Immature natural killer cell (primary cell): ENCODE measurements at regions not wholly inside any gene's neighbourhood (a gene's known extent, or its start where the extent isn't known, plus 50 kb on each side); places are given as distances from the start of the nearest gene placed in this dataset.

Experiments used
- DNase-seq, 3 donors: peaks; one replicate each; pipeline ENCODE4 v3.0.0; 2022; ENCODE audit warnings: mixed read lengths in 1 of 3
- H3K27ac Mint-ChIP-seq, 6 donors: one replicate each; pipeline ENCODE4 v1.8.0; 2020; ENCODE audit warnings: mixed read lengths in 6 of 6, mild to moderate bottlenecking in 5 of 6, inconsistent platforms in 4 of 6, moderate library complexity in 3 of 6
- H3K27me3 Mint-ChIP-seq, 3 donors: one replicate each; pipeline ENCODE4 v1.8.0; 2020 to 2021; ENCODE audit warnings: low read depth in 3 of 3, mild to moderate bottlenecking in 3 of 3, mixed read lengths in 3 of 3, moderate library complexity in 3 of 3, inconsistent platforms in 1 of 3
- H3K36me3 Mint-ChIP-seq, 3 donors: one replicate each; pipeline ENCODE4 v1.8.0; 2020; ENCODE audit warnings: mixed read lengths in 3 of 3, inconsistent platforms in 2 of 3, mild to moderate bottlenecking in 2 of 3
- H3K4me1 Mint-ChIP-seq, 2 donors: one replicate each; pipeline ENCODE4 v1.8.0; 2020; ENCODE audit warnings: inconsistent platforms in 2 of 2, mild to moderate bottlenecking in 2 of 2, mixed read lengths in 2 of 2, moderate library complexity in 1 of 2
- H3K4me3 Mint-ChIP-seq, 5 donors: one replicate each; pipeline ENCODE4 v1.8.0; 2020; ENCODE audit warnings: mild to moderate bottlenecking in 5 of 5, mixed read lengths in 5 of 5, inconsistent platforms in 3 of 5, moderate library complexity in 3 of 5
- H3K9me3 Mint-ChIP-seq, 6 donors: one replicate each; pipeline ENCODE4 v1.8.0; 2020; ENCODE audit warnings: mild to moderate bottlenecking in 6 of 6, mixed read lengths in 6 of 6, inconsistent platforms in 4 of 6, moderate library complexity in 3 of 6

- Mint-ChIP-seq H3K4me1 (no peaks in the 10 kb centered on the region), H3K27me3 (peaks cover 0 to 1% (median 0%) of the 10 kb centered on the region in 3 donors), H3K36me3 (no peaks in the 10 kb centered on the region), H3K4me3 (no peak overlapping the region), H3K27ac (no peak overlapping the region), H3K9me3 (peaks cover 2 to 32% (median 8%) of the 10 kb centered on the region in 6 donors)
- DNase-seq: no peak
Observed at GRCh38 chr18:72147830-72148229, 396.3 kb downstream of the CBLN2 start.

- peaks cover 0 to 1% (median 0%) of the 10 kb centered on the region in 3 donors for H3K27me3 Mint-ChIP-seq
- peaks cover 0 to 3% (median 0%) of the 10 kb centered on the region in 3 donors for H3K36me3 Mint-ChIP-seq
- H3K27ac Mint-ChIP-seq: no peak overlapping the region
- no peaks in the 10 kb centered on the region for H3K4me1 Mint-ChIP-seq
- H3K9me3 Mint-ChIP-seq: peaks cover 7 to 54% (median 21%) of the 10 kb centered on the region in 6 donors
- H3K4me3 Mint-ChIP-seq: no peak overlapping the region
- no peak for DNase-seq
Observed at GRCh38 chr18:72140007-72140406, 404.1 kb downstream of the CBLN2 start.

DNA sequence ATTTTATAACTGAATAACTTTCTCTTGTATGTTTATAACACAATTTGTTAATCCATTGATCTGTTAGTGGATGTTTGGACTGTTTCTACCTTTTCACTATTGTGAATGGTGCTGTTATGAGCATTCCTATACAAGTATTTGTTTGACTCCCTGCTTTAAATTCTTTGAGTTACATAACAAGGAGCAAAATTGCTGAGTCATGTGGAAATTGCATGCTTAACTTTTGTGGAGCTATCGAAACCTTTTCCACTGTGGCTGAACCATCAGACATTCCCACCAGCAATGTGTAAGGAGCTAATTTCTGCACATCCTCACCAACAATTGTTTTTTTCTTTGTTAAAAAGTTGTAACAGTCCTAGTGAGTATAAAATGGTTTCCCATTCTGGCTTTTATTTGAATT lies 415.5 kb downstream of the CBLN2 start:
- Mint-ChIP-seq H3K9me3 (peaks cover 5 to 36% (median 9%) of the 10 kb centered on the region in 6 donors), H3K4me1 (no peaks in the 10 kb centered on the region), H3K36me3 (peaks cover 0 to 2% (median 0%) of the 10 kb centered on the region in 3 donors), H3K27ac (no peak overlapping the region), H3K27me3 (peaks cover 0 to 3% (median 0%) of the 10 kb centered on the region in 3 donors), H3K4me3 (no peak overlapping the region)
- DNase-seq: no peak

GRCh38 chr18:72122103-72122502 lies 422.0 kb downstream of the CBLN2 start:
- Mint-ChIP-seq H3K27ac (no peak overlapping the region), H3K27me3 (peaks cover 0 to 4% (median 1%) of the 10 kb centered on the region in 3 donors), H3K36me3 (peaks cover 0 to 5% (median 0%) of the 10 kb centered on the region in 3 donors), H3K9me3 (peaks cover 6 to 21% (median 9%) of the 10 kb centered on the region in 6 donors), H3K4me1 (no peaks in the 10 kb centered on the region), H3K4me3 (no peak overlapping the region)
- no peak for DNase-seq

GRCh38 chr18:72119082-72119481 lies 425.1 kb downstream of the CBLN2 start:
- no peak overlapping the region for H3K27ac Mint-ChIP-seq

DNA sequence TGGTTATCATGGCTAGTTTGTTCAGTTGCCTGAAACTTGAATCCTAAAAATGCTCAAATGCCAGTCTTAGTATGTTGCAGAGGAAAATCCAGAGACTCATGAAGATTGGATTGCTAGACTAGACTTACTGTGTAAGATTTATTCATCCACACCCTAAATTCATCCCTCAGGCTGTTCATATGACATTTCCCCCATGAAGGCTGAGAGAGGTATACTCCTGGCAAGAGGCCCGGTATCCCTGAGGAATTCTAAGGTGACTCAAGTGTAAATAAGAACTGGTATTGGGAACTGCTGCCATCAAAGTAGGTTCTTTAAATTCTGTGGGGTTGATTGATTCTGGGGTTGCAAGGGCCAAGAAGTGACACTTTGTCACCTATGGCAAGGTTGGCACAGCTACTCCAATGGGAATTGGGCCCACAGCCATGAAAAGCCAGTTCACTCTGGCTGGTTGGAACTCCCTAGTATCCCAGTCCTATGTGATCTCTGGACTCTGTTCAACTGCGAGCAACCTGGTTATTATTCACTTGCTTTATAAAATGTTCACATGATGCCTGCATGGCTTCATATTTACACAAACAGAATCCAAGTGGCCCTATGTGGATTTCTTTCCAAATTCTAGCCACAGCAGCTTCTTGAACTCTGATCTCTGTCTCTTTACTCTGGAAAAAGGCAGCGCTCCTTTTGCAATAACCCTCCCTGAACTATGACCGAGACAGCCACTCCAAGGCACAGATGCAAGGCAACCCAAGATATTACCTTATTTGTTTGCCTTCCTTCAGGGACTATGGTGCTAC lies 429.1 kb downstream of the CBLN2 start:
- Mint-ChIP-seq H3K36me3 (peaks cover 0 to 5% (median 0%) of the 10 kb centered on the region in 3 donors), H3K4me1 (no peaks in the 10 kb centered on the region), H3K4me3 (no peak overlapping the region), H3K9me3 (peaks cover 10 to 45% (median 29%) of the 10 kb centered on the region in 6 donors), H3K27ac (no peak overlapping the region), H3K27me3 (peaks cover 1 to 2% (median 2%) of the 10 kb centered on the region in 3 donors)
- DNase-seq: no peak

More at GRCh38 chr18:72119082-72119481, 425.1 kb downstream of the CBLN2 start:
- Mint-ChIP-seq H3K36me3 (peaks cover 0 to 5% (median 0%) of the 10 kb centered on the region in 3 donors), H3K4me3 (no peak overlapping the region), H3K4me1 (no peaks in the 10 kb centered on the region), H3K27me3 (peaks cover 0 to 4% (median 1%) of the 10 kb centered on the region in 3 donors), H3K9me3 (peaks cover 9 to 38% (median 20%) of the 10 kb centered on the region in 6 donors)
- no peak for DNase-seq

- no peaks in the 10 kb centered on the region for H3K27me3 Mint-ChIP-seq
- no peak overlapping the region for H3K4me3 Mint-ChIP-seq
- H3K4me1 Mint-ChIP-seq: no peaks in the 10 kb centered on the region
- no peak for DNase-seq
- H3K27ac Mint-ChIP-seq: no peak overlapping the region
- H3K9me3 Mint-ChIP-seq: peaks cover 6 to 27% (median 16%) of the 10 kb centered on the region in 6 donors
- H3K36me3 Mint-ChIP-seq: no peaks in the 10 kb centered on the region
Observed at GRCh38 chr18:72107647-72108383, 436.3 kb downstream of the CBLN2 start.

GRCh38 chr18:72104851-72105250 lies 439.3 kb downstream of the CBLN2 start:
- H3K4me3 Mint-ChIP-seq: no peak overlapping the region
- H3K36me3 Mint-ChIP-seq: no peaks in the 10 kb centered on the region
- DNase-seq: no peak
- H3K4me1 Mint-ChIP-seq: no peaks in the 10 kb centered on the region
- no peak overlapping the region for H3K27ac Mint-ChIP-seq
- peaks cover under 1 to 38% (median 14%) of the 10 kb centered on the region in 6 donors for H3K9me3 Mint-ChIP-seq
- no peaks in the 10 kb centered on the region for H3K27me3 Mint-ChIP-seq

GRCh38 chr18:72102412-72102811 lies 441.7 kb downstream of the CBLN2 start:
- H3K27ac Mint-ChIP-seq: no peak overlapping the region
- H3K4me1 Mint-ChIP-seq: no peaks in the 10 kb centered on the region
- DNase-seq: no peak
- H3K36me3 Mint-ChIP-seq: no peaks in the 10 kb centered on the region
- H3K27me3 Mint-ChIP-seq: no peaks in the 10 kb centered on the region
- H3K4me3 Mint-ChIP-seq: no peak overlapping the region
- H3K9me3 Mint-ChIP-seq: peaks cover 9 to 54% (median 16%) of the 10 kb centered on the region in 6 donors

DNA sequence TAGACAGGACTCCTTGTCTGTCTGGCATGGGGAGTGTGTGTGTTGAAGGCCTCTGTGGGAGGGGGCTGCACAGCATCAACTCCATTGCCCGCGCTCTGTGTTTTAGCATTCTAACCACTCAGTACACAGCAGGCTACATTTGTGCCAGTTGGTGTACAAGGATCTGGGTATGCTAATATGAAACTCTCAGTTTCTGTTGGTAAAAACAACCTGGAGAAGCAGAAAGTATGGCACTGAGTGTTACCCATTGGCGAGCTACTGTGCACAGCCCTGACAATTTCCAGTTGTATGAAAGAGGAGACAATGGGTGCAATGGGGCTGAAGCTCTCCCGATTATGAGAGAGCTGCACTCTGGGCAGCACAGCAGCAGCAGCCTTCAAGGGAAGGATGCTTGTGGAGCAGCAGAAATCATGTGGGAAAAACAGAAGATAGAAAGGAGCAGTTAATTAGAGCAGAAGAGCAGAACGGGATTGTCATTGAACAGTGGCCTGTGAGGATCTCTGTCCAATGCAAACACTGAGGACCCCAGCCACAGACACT lies 443.6 kb downstream of the CBLN2 start:
- DNase-seq: no peak
- Mint-ChIP-seq H3K4me1 (no peaks in the 10 kb centered on the region), H3K9me3 (peaks cover 11 to 61% (median 22%) of the 10 kb centered on the region in 6 donors)

DNA sequence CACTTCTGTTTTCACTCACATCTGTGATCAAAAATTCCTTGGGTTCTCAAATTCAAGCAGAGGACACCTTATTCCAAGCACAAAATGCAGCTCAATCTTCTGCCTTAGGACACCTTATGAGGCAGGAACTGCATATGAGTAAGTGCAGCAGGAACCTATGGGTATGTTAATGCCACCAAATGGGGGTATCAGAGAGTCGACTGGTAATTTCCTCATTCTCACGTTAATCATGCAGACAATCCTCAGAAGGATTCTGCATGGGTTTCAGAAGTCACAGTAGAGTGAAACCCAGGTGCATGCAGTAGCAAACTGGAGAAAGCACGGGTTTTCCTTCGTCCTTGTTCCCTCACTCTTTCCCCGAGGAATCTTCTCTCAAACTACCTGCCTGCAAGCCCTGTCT lies 452.8 kb downstream of the CBLN2 start:
- Mint-ChIP-seq H3K27me3 (peaks cover 0 to 1% (median 0%) of the 10 kb centered on the region in 3 donors), H3K27ac (no peak overlapping the region), H3K9me3 (peaks cover 1 to 28% (median 10%) of the 10 kb centered on the region in 6 donors), H3K4me1 (no peaks in the 10 kb centered on the region), H3K36me3 (no peaks in the 10 kb centered on the region), H3K4me3 (no peak overlapping the region)
- DNase-seq: no peak

More for the DNA sequence above, 443.6 kb downstream of the CBLN2 start:
- no peak overlapping the region for H3K27ac Mint-ChIP-seq
- H3K27me3 Mint-ChIP-seq: no peaks in the 10 kb centered on the region
- H3K36me3 Mint-ChIP-seq: no peaks in the 10 kb centered on the region
- H3K4me3 Mint-ChIP-seq: no peak overlapping the region

GRCh38 chr18:72089432-72089831 lies 454.7 kb downstream of the CBLN2 start:
- Mint-ChIP-seq H3K4me3 (no peak overlapping the region), H3K4me1 (no peaks in the 10 kb centered on the region), H3K27ac (no peak overlapping the region)

DNA sequence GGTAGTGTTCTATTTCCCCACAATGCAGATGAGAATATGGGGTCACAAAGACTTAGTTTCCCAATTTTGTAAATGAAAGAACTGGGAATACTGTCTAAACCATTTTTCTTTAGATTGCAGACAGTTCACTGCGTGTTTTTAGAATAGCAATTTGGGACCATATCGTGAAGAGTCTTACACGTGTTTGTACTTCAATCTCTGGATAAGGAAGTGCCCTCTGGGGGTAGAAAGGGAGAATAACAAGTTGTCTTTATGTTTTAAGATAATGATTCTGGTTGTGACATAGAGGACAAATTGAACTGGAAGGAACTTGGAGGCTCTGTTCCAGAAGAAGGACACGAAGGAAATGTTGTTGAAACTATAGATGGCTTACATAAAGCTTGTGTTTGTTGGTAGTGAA lies 457.7 kb downstream of the CBLN2 start:
- Mint-ChIP-seq H3K27me3 (peaks cover 0 to 1% (median 0%) of the 10 kb centered on the region in 3 donors), H3K4me1 (no peaks in the 10 kb centered on the region), H3K4me3 (no peak overlapping the region), H3K9me3 (peaks cover 2 to 23% (median 12%) of the 10 kb centered on the region in 6 donors), H3K27ac (no peak overlapping the region), H3K36me3 (no peaks in the 10 kb centered on the region)
- no peak for DNase-seq

More at GRCh38 chr18:72089432-72089831, 454.7 kb downstream of the CBLN2 start:
- Mint-ChIP-seq H3K27me3 (peaks cover 0 to 1% (median 0%) of the 10 kb centered on the region in 3 donors), H3K36me3 (no peaks in the 10 kb centered on the region), H3K9me3 (peaks cover 2 to 27% (median 15%) of the 10 kb centered on the region in 6 donors)
- no peak for DNase-seq

GRCh38 chr18:72075040-72075439 lies 469.1 kb downstream of the CBLN2 start:
- no peaks in the 10 kb centered on the region for H3K36me3 Mint-ChIP-seq
- H3K9me3 Mint-ChIP-seq: peaks cover 2 to 32% (median 20%) of the 10 kb centered on the region in 6 donors
- no peaks in the 10 kb centered on the region for H3K4me1 Mint-ChIP-seq
- H3K27me3 Mint-ChIP-seq: no peaks in the 10 kb centered on the region
- DNase-seq: no peak
- H3K4me3 Mint-ChIP-seq: no peak overlapping the region
- no peak overlapping the region for H3K27ac Mint-ChIP-seq
